ENCODE measurements at regions not wholly inside any gene's neighbourhood (a gene's known extent, or its start where the extent isn't known, plus 50 kb on each side); places are given as distances from the start of the nearest gene placed in this dataset.

GRCh38 chr9:129561594-129562281 lies 59.2 kb downstream of the C9orf50 start:
- no peak overlapping the region for H3K4me3 ChIP-seq (ENCODE audit: low read depth, low read length)
- no peaks in the 10 kb centered on the region for H3K36me3 ChIP-seq (ENCODE audit: insufficient read depth)
- 36% methylated on average over 28 of the region's 28 CpGs for WGBS
- no peak overlapping the region for H3K27ac ChIP-seq (ENCODE audit: low read depth)
- no peak for DNase-seq (ENCODE audit: extremely low spot score)
- no peaks in the 10 kb centered on the region for H3K4me1 ChIP-seq (ENCODE audit: insufficient read depth)

- no peak for DNase-seq (ENCODE audit: extremely low spot score)
- no peak overlapping the region for H3K4me3 ChIP-seq (ENCODE audit: low read depth, low read length)
- no peak overlapping the region for H3K27ac ChIP-seq (ENCODE audit: low read depth)
- no peaks in the 10 kb centered on the region for H3K4me1 ChIP-seq (ENCODE audit: insufficient read depth)
- H3K36me3 ChIP-seq (ENCODE audit: insufficient read depth) = no peaks in the 10 kb centered on the region
- 91% methylated on average over 13 of the region's 13 CpGs for WGBS
Observed at GRCh38 chr9:129560881-129561306, 60.0 kb downstream of the C9orf50 start.

- H3K27ac ChIP-seq (ENCODE audit: low read depth) = no peak overlapping the region
- DNase-seq (ENCODE audit: extremely low spot score) = no peak
- no peaks in the 10 kb centered on the region for H3K4me1 ChIP-seq (ENCODE audit: insufficient read depth)
- 99% methylated on average over 4 of the region's 4 CpGs for WGBS
- H3K4me3 ChIP-seq (ENCODE audit: low read depth, low read length) = no peak overlapping the region
- no peaks in the 10 kb centered on the region for H3K36me3 ChIP-seq (ENCODE audit: insufficient read depth)
Observed at GRCh38 chr9:129559506-129559881, 61.4 kb downstream of the C9orf50 start.

GRCh38 chr9:129558551-129559505 lies 62.1 kb downstream of the C9orf50 start:
- DNase-seq (ENCODE audit: extremely low spot score) = no peak
- Histone ChIP-seq H3K36me3 (ENCODE audit: insufficient read depth) (no peaks in the 10 kb centered on the region), H3K4me1 (ENCODE audit: insufficient read depth) (no peaks in the 10 kb centered on the region), H3K4me3 (ENCODE audit: low read depth, low read length) (no peak overlapping the region), H3K27ac (ENCODE audit: low read depth) (no peak overlapping the region)
- 73% methylated on average over 21 of the region's 21 CpGs for WGBS

GRCh38 chr9:129558063-129558550 lies 62.8 kb downstream of the C9orf50 start:
- H3K4me3 ChIP-seq (ENCODE audit: low read depth, low read length) = no peak overlapping the region
- 67% methylated on average over 16 of the region's 16 CpGs for WGBS
- H3K4me1 ChIP-seq (ENCODE audit: insufficient read depth) = no peaks in the 10 kb centered on the region
- no peak for DNase-seq (ENCODE audit: extremely low spot score)
- no peak overlapping the region for H3K27ac ChIP-seq (ENCODE audit: low read depth)
- H3K36me3 ChIP-seq (ENCODE audit: insufficient read depth) = no peaks in the 10 kb centered on the region

GRCh38 chr9:129557192-129558036 lies 63.5 kb downstream of the C9orf50 start:
- DNase-seq (ENCODE audit: extremely low spot score) = peak; percentile 62

GRCh38 chr9:129556491-129557191 lies 64.3 kb downstream of the C9orf50 start:
- H3K27ac ChIP-seq (ENCODE audit: low read depth) = no peak overlapping the region
- H3K4me3 ChIP-seq (ENCODE audit: low read depth, low read length) = no peak overlapping the region
- no peak for DNase-seq (ENCODE audit: extremely low spot score)
- H3K36me3 ChIP-seq (ENCODE audit: insufficient read depth) = no peaks in the 10 kb centered on the region
- 80% methylated on average over 12 of the region's 12 CpGs for WGBS
- H3K4me1 ChIP-seq (ENCODE audit: insufficient read depth) = no peaks in the 10 kb centered on the region

More at GRCh38 chr9:129557192-129558036, 63.5 kb downstream of the C9orf50 start:
- WGBS = 60% methylated on average over 24 of the region's 24 CpGs
- Histone ChIP-seq H3K27ac (ENCODE audit: low read depth) (no peak overlapping the region), H3K4me1 (ENCODE audit: insufficient read depth) (no peaks in the 10 kb centered on the region), H3K36me3 (ENCODE audit: insufficient read depth) (no peaks in the 10 kb centered on the region), H3K4me3 (ENCODE audit: low read depth, low read length) (no peak overlapping the region)

GRCh38 chr9:129555512-129556215 lies 65.2 kb downstream of the C9orf50 start:
- DNase-seq (ENCODE audit: extremely low spot score) = no peak
- Histone ChIP-seq H3K36me3 (ENCODE audit: insufficient read depth) (no peaks in the 10 kb centered on the region), H3K27ac (ENCODE audit: low read depth) (no peak overlapping the region), H3K4me3 (ENCODE audit: low read depth, low read length) (no peak overlapping the region), H3K4me1 (ENCODE audit: insufficient read depth) (no peaks in the 10 kb centered on the region)
- WGBS = 48% methylated on average over 14 of the region's 14 CpGs

- Histone ChIP-seq H3K4me1 (ENCODE audit: insufficient read depth) (no peaks in the 10 kb centered on the region), H3K4me3 (ENCODE audit: low read depth, low read length) (no peak overlapping the region), H3K36me3 (ENCODE audit: insufficient read depth) (no peaks in the 10 kb centered on the region), H3K27ac (ENCODE audit: low read depth) (no peak overlapping the region)
- 78% methylated on average over 5 of the region's 5 CpGs for WGBS
- no peak for DNase-seq (ENCODE audit: extremely low spot score)
Observed at GRCh38 chr9:129554649-129555048, 66.3 kb downstream of the C9orf50 start.

GRCh38 chr9:129553277-129553676 lies 67.6 kb downstream of the C9orf50 start:
- no peak overlapping the region for H3K27ac ChIP-seq (ENCODE audit: low read depth)
- no peak overlapping the region for H3K4me3 ChIP-seq (ENCODE audit: low read depth, low read length)
- H3K4me1 ChIP-seq (ENCODE audit: insufficient read depth) = no peaks in the 10 kb centered on the region
- no peaks in the 10 kb centered on the region for H3K36me3 ChIP-seq (ENCODE audit: insufficient read depth)
- DNase-seq (ENCODE audit: extremely low spot score) = no peak
- WGBS = 87% methylated on average over 5 of the region's 5 CpGs

GRCh38 chr9:129552064-129552463 lies 68.8 kb downstream of the C9orf50 start:
- DNase-seq (ENCODE audit: extremely low spot score) = no peak
- 70% methylated on average over 6 of the region's 6 CpGs for WGBS
- Histone ChIP-seq H3K4me3 (ENCODE audit: low read depth, low read length) (no peak overlapping the region), H3K36me3 (ENCODE audit: insufficient read depth) (no peaks in the 10 kb centered on the region), H3K4me1 (ENCODE audit: insufficient read depth) (no peaks in the 10 kb centered on the region), H3K27ac (ENCODE audit: low read depth) (no peak overlapping the region)

- 85% methylated on average over 3 of the region's 3 CpGs for WGBS
- Histone ChIP-seq H3K4me1 (ENCODE audit: insufficient read depth) (no peaks in the 10 kb centered on the region), H3K27ac (ENCODE audit: low read depth) (no peak overlapping the region)
Observed at GRCh38 chr9:129551393-129551973, 69.4 kb downstream of the C9orf50 start.

More at GRCh38 chr9:129551393-129551973, 69.4 kb downstream of the C9orf50 start:
- no peak for DNase-seq (ENCODE audit: extremely low spot score)
- no peak overlapping the region for H3K4me3 ChIP-seq (ENCODE audit: low read depth, low read length)
- H3K36me3 ChIP-seq (ENCODE audit: insufficient read depth) = no peaks in the 10 kb centered on the region

Data from urinary bladder (tissue), 3 donors.